NCI-H1105 (cell line): ENCODE measurements at regions not wholly inside any gene's neighbourhood (a gene's known extent, or its start where the extent isn't known, plus 50 kb on each side); places are given as distances from the start of the nearest gene placed in this dataset.

Experiments
- DNase-seq: peaks from one replicate; lab custom pipeline; 2025; lab: John Stamatoyannopoulos, UW

GRCh38 chr13:72341904-72342303 lies 385.5 kb downstream of the MZT1 start:
- no peak for DNase-seq

DNA sequence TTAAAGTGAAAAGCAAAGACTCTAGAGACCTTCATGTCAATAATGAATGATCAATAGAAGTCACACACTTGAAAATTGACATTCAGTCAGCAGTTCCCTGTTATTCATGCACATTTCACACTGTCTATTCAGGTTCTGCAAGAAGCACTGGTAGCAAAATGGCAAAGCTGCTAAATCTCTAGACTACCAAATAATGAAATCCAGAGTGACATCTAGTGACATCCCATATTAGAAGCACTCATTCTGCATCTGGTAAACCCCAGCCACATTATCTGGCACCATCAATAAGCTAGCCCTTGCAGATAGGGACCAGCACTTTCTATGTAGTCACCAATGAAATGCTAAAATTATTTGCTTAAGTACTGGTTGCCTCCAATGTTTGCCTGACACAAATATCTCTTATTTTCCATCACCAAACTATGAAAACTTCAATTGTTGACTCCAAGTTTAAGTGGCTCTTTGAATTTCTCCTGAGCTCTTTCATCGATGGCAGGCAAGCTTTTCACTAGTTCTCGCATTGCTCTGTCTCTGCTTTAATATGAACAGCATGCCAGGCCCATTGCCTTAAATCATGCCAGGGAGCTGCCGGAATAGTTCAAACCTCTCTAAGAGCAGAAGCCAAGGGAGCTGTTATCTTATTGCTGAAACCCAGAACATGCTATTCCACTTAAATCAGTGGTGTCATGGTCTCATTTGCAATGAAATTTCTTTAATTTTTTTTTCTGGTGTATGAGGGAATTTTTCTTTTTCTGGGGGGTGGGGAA lies 409.9 kb downstream of the MZT1 start:
- DNase-seq: no peak

DNA sequence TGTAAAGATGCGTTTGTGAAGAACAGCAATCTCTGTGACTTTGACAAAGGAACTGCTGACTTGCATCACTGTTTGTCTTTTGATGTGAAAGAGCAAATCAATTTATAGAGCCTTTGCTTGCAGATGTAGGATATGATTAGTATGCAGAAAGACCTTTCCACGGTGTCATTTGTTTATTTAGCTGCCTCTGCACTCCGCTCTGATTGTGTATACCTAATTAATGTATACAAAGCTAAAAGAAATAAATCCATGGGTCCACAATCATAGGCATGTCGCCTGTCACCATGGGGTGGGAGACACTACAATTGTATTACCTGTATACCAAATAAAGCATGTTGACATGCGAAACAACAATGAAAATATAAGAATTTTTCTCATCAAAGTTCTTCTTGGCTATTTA lies 410.7 kb downstream of the MZT1 start:
- peak; percentile 41 for DNase-seq

- no peak for DNase-seq
Measured at GRCh38 chr13:72315312-72315711, 412.1 kb downstream of the MZT1 start.

GRCh38 chr13:72314210-72314609 lies 413.2 kb downstream of the MZT1 start:
- DNase-seq: no peak

DNA sequence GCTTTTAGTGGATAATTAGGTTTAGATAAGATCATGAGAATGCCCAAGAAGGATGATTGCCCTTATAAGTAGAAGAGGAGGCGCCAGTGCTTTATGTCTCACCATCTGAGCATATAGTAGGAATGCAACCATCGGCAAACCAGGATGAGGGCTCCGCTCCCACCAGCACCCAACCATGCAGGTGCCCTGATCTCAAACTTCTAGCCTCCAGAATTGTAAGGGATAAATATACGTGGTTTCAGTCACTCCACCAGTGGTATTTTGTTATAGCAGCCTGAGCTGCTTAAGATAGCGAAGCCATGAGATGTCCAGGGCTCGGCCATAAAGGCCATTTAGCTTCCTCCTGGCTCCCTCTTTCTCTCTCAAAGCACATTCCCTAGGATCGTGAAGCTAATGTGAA lies 413.9 kb downstream of the MZT1 start:
- no peak for DNase-seq

- no peak for DNase-seq
Measured at GRCh38 chr13:72303941-72304746, 423.3 kb downstream of the MZT1 start.

DNA sequence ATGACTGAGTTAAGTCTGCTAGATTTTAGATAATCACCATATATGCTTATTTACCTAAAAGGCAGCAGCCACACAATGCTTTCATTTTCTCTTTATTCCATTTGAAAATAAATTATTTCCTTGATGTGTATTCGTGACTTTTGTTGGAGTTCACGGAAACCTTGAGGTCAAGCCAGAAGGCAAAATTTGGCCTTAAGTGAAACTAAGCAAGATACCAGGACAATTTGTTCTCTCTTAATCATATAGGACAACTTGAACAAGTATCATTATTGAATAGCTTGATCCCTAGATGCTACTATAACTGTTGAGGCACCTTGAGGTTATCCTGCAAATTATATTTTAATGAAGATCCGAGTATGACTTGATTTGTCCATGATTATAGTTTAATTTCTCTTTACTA lies 429.2 kb upstream of the DACH1 start:
- no peak for DNase-seq

DNA sequence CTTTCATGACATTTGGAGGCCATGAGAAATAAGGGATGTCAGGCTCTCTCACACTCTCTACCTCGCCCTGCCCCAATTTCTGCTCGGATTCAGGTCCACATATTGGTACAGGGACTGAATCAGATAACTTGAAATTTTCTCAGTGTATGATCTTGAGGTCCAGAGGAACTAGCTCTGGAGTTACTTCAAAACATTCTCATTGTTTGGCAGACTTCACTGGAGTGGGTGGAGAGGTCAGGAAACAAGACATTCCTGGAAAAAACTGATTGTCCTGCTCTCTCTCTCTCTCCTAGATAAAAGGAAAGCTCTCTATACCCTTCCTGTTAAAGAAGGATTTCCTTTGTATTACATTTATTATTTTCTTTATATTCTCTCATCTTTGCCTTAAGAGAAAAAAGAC lies 428.1 kb upstream of the DACH1 start:
- no peak for DNase-seq

DNA sequence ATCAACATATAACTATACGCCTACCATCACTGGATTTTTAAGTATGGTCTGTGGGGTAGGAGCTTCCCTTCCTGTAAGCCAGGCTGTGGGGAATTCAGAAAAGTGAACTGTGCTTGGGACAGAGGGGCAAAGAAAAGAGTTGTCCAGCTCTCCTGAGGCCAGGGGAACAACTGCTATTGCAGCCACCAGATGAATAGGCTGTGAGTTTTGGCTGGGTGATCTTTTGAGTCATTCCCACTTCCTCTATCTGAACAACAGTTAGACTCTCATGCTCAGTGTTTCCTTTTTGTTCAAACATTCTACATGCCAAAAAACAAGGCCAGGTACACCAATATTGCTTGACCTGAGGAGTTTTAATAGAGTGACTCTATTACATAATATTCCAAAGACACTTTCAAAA lies 426.2 kb upstream of the DACH1 start:
- DNase-seq: no peak

DNA sequence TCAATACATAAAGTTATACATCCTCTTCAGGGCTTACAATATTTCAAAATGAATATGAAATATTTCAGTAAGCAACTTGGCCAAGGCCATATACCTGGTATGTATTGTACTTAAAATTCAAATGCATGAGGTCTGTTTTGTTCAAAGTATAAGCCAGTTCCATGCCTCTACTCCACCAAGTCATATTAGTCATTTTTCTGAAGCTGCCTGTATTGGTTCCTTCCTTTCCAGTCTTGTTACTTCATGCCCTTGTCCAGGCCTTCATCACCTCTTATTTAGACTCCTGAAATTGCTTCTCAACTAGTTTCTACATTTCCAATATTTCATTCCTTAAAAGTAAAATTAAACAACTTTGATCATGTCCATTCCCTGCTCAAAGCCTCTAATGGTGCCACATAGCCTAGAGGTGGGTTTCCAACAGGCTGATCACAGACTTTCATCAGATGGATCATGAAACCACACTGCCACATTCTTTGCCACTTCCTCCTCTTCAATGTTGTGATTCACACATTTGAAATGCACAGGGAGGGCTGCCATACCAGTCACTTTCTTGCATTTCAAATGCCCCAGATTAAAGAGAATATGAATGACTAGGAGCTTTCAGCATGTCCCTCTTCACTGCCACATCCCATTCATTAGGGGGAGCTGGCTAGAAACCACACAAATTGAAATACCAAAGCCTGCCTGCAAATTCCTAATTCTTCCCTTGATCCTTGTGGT lies 424.1 kb upstream of the DACH1 start:
- DNase-seq: no peak

GRCh38 chr13:72286421-72286820 lies 419.4 kb upstream of the DACH1 start:
- no peak for DNase-seq

GRCh38 chr13:72284791-72285190 lies 417.8 kb upstream of the DACH1 start:
- DNase-seq: no peak

DNA sequence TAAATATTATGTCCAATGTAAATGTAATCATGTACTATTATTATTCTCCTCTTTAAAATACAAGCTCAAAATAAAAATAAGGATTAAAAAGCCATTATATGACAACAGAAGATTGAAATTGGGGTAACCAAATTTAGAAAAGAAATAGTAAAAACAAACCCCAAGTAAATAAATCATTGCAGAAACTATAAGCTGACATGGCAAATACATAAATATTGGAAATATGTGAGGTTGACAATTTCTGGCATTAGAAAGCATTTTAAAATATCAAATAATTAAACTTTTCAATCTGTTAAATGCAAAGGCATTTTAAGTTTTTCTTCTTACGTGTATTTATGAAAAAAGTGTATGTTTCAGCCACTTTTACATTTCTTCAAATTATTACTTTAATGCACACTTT lies 394.7 kb upstream of the DACH1 start:
- no peak for DNase-seq

- no peak for DNase-seq
Measured at GRCh38 chr13:72259528-72259927, 392.5 kb upstream of the DACH1 start.

DNA sequence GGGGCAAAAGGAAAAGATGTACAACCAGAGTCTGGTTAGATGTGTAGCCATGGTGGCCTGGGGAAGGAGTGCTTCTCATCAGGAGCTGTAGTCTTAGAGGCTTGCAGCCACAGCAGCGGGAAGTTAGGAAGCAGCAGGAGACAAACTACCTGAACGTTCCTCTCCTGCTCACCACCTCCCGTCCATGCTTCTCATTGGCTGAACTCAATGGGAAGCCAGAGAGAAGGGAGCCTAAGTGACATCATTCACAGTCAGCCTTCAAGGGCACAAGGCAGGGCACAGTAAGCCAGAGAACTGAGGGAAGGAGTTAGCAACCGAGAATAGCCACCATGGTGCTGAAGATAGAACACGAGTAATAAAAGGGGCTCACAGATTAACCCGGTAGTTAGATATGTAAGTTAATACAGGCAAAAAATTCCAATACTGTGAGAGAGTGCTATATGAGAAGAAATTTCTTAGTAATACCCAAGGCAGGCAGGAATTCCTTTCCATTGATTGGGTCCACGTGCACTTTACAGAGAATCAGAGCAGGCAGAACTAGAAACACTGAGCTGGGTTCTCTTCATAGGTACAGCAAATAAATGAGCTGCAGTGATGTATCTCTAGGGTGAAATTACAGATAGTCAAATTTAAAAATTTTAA lies 391.5 kb upstream of the DACH1 start:
- DNase-seq: no peak

DNA sequence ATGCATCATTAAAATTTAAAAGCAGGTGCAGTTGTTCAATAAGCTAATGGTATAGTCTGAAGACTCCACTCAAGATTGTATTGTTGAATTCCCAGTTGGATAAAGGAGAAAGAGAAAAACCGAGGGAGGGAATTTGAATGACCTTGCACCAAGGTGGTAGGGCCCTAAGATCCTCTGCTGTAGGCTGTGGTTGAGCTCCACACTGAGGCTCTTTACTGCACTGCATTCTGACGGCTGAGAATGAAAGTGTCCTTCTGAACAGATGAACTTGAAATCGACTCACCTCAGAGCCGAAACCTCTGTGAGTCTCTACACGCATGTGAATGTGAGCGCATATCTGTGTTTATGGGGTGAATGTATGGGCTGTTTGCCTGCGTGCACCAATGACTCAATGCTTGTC lies 388.9 kb upstream of the DACH1 start:
- no peak for DNase-seq

GRCh38 chr13:72253754-72254153 lies 386.8 kb upstream of the DACH1 start:
- DNase-seq: no peak

DNA sequence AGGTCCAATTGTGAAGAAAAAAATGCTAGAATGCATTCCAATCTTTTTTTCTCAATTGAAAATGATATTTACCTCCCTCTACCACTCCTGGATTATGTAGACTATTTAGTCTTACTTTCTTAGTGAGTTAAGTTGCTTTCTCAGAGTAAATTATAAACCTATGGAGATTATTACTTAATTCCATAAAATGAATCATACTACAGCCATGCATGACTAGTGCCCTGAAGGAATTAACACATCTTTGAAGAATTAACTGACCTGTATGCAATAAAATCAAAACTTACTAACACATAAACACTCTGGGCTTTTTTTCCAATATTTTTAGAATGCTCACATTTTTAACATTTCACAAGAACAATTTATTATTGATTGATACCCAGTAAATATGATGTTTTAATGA lies 379.4 kb upstream of the DACH1 start:
- DNase-seq: no peak

GRCh38 chr13:72244788-72245187 lies 377.8 kb upstream of the DACH1 start:
- no peak for DNase-seq

- no peak for DNase-seq
Measured at GRCh38 chr13:72230131-72230530, 363.1 kb upstream of the DACH1 start.

DNA sequence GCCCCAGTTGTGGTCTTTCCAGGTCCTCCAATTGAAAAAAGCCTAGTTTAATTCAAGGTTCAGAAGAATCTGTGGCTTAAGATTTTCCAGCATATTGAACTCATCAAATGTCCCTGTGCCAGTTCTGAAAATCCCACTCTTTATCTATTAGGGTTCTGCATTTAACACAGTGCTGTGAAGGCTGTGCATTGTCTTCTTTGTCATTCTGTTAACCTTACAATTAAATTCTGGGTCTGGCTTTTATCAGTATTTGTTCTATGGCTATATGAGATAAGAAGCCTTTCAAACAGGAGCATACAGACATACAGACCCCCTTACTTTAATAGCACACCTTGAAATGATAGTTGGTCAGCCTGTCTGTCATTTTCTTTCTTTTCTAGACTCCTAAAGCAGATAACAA lies 362.1 kb upstream of the DACH1 start:
- DNase-seq: no peak
